ENCODE measurements at regions not wholly inside any gene's neighbourhood (a gene's known extent, or its start where the extent isn't known, plus 50 kb on each side); places are given as distances from the start of the nearest gene placed in this dataset.

- Mint-ChIP-seq H3K4me1 (ENCODE audit: low read depth) (no peaks in the 10 kb centered on the region), H3K27ac (no peak overlapping the region), H3K36me3 (ENCODE audit: low read depth) (no peaks in the 10 kb centered on the region), H3K4me3 (no peak overlapping the region), H3K9me3 (peaks cover 13% of the 10 kb centered on the region), H3K27me3 (no peaks in the 10 kb centered on the region)
- TF ChIP-seq, protein P1, sequence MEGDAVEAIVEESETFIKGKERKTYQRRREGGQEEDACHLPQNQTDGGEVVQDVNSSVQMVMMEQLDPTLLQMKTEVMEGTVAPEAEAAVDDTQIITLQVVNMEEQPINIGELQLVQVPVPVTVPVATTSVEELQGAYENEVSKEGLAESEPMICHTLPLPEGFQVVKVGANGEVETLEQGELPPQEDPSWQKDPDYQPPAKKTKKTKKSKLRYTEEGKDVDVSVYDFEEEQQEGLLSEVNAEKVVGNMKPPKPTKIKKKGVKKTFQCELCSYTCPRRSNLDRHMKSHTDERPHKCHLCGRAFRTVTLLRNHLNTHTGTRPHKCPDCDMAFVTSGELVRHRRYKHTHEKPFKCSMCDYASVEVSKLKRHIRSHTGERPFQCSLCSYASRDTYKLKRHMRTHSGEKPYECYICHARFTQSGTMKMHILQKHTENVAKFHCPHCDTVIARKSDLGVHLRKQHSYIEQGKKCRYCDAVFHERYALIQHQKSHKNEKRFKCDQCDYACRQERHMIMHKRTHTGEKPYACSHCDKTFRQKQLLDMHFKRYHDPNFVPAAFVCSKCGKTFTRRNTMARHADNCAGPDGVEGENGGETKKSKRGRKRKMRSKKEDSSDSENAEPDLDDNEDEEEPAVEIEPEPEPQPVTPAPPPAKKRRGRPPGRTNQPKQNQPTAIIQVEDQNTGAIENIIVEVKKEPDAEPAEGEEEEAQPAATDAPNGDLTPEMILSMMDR (IDR thresholded peaks at IDR 0.05) = no peak
- Histone ChIP-seq H3K27ac (ENCODE audit: low read depth in 1 of 2, low read length in 2 of 2) (no peak overlapping the region), H3K9me3 (ENCODE audit: control insufficient read depth in 1 of 2, insufficient read depth in 1 of 2, low read length in 2 of 2) (peaks cover 0 to 3% of the 10 kb centered on the region in 2 experiments), H3K27me3 (ENCODE audit: control insufficient read depth in 1 of 2, insufficient read depth in 2 of 2, low read length in 2 of 2) (no peaks in the 10 kb centered on the region), H3K4me3 (ENCODE audit: low read length) (no peak overlapping the region), H3K36me3 (ENCODE audit: insufficient read depth, low read length) (no peaks in the 10 kb centered on the region), H3K4me1 (ENCODE audit: insufficient read depth, low read length) (no peaks in the 10 kb centered on the region)
- ATAC-seq (ENCODE audit: poor library complexity) = no peak
- CTCF ChIA-PET = no interaction called here
- POLR2A ChIA-PET = no interaction called here
- intact Hi-C loops (cut with DNase I, micrococcal nuclease) = no loop called here
- DNase-seq = no peak
These were observed 257.2 kb upstream of the SYT4 start for GRCh38 chr18:43534511-43534910.

DNA sequence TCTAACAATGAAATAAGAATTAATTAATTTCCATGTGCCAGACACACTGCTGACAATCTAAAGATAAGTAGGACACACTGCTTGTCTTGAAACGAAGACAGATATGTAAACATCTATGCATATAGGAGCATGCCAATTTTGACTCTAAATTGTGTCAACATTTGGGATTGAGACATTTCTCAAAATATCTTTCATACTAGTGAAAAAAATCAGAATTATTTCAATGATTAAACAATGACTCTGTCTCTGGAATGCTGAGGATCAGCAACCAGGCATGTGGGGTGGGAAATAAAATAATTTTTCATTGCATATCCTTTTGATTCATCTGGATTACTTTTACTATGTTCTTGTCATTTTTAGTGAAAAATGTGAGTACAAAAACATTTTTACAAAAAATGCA, 262.6 kb upstream of the SYT4 start:
- ATAC-seq (ENCODE audit: poor library complexity) (no peak), DNase-seq (no peak)
- H3K27ac ChIP-seq (ENCODE audit: low read depth in 1 of 2, low read length in 2 of 2) = no peak overlapping the region
- no peak overlapping the region for H3K4me3 Mint-ChIP-seq
- POLR2A ChIA-PET = no interaction called here
- intact Hi-C loops (cut with DNase I, micrococcal nuclease) = no loop called here
- no peaks in the 10 kb centered on the region for H3K36me3 Mint-ChIP-seq (ENCODE audit: low read depth)
- no peaks in the 10 kb centered on the region for H3K36me3 ChIP-seq (ENCODE audit: insufficient read depth, low read length)
- peaks cover 8% of the 10 kb centered on the region for H3K9me3 Mint-ChIP-seq
- H3K4me1 ChIP-seq (ENCODE audit: insufficient read depth, low read length) = no peaks in the 10 kb centered on the region
- TF ChIP-seq, protein P1 (IDR thresholded peaks at IDR 0.05) = no peak
- CTCF ChIA-PET = no interaction called here
- H3K27ac Mint-ChIP-seq = no peak overlapping the region
- H3K9me3 ChIP-seq (ENCODE audit: control insufficient read depth in 1 of 2, insufficient read depth in 1 of 2, low read length in 2 of 2) = peaks cover 0 to 3% of the 10 kb centered on the region in 2 experiments
- H3K27me3 Mint-ChIP-seq = no peaks in the 10 kb centered on the region
- H3K27me3 ChIP-seq (ENCODE audit: control insufficient read depth in 1 of 2, insufficient read depth in 2 of 2, low read length in 2 of 2) = no peaks in the 10 kb centered on the region
- no peaks in the 10 kb centered on the region for H3K4me1 Mint-ChIP-seq (ENCODE audit: low read depth)
- H3K4me3 ChIP-seq (ENCODE audit: low read length) = no peak overlapping the region

- Mint-ChIP-seq H3K27ac (no peak overlapping the region), H3K27me3 (no peaks in the 10 kb centered on the region), H3K36me3 (ENCODE audit: low read depth) (no peaks in the 10 kb centered on the region), H3K4me1 (ENCODE audit: low read depth) (no peaks in the 10 kb centered on the region), H3K9me3 (peaks cover 4% of the 10 kb centered on the region), H3K4me3 (no peak overlapping the region)
- no peak overlapping the region for H3K27ac ChIP-seq (ENCODE audit: low read depth in 1 of 2, low read length in 2 of 2)
- ChIA-PET POLR2A (no interaction called here), CTCF (no interaction called here)
- no peaks in the 10 kb centered on the region for H3K27me3 ChIP-seq (ENCODE audit: control insufficient read depth in 1 of 2, insufficient read depth in 2 of 2, low read length in 2 of 2)
- no peak for DNase-seq
- no peak for ATAC-seq (ENCODE audit: poor library complexity)
- H3K4me1 ChIP-seq (ENCODE audit: insufficient read depth, low read length) = no peaks in the 10 kb centered on the region
- TF ChIP-seq, protein P1 (IDR thresholded peaks at IDR 0.05) = no peak
- no peak overlapping the region for H3K4me3 ChIP-seq (ENCODE audit: low read length)
- no peaks in the 10 kb centered on the region for H3K9me3 ChIP-seq (ENCODE audit: control insufficient read depth in 1 of 2, insufficient read depth in 1 of 2, low read length in 2 of 2)
- intact Hi-C loops (cut with DNase I, micrococcal nuclease) = no loop called here
- H3K36me3 ChIP-seq (ENCODE audit: insufficient read depth, low read length) = no peaks in the 10 kb centered on the region
These were observed 264.7 kb upstream of the SYT4 start for GRCh38 chr18:43542016-43542415.
